ENCODE measurements at regions not wholly inside any gene's neighbourhood (a gene's known extent, or its start where the extent isn't known, plus 50 kb on each side); places are given as distances from the start of the nearest gene placed in this dataset.

DNA sequence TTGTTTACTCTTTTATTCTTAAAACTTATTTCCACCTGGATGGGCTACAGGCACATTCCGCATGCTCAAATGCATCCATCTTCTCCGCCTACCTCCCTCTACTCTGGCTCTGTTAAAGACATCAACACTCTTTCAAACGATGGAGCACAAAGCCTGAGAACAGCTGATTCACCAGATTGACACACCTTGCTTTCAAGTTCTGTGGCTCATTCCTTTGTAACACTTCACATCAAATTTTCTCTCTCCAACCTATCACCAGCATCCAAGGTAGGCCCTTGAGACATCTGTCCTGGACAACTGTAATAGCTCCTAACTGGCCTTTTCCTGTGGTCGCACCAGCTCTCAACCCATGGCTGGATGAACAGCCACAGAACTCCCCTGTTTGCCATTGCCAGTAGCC, 274.5 kb downstream of the BCL11A start:
- Mint-ChIP-seq H3K4me3 (no peak overlapping the region), H3K36me3 (ENCODE audit: low read depth) (no peaks in the 10 kb centered on the region), H3K9me3 (peaks cover 3% of the 10 kb centered on the region), H3K27me3 (no peaks in the 10 kb centered on the region), H3K4me1 (ENCODE audit: low read depth) (no peaks in the 10 kb centered on the region), H3K27ac (no peak overlapping the region)

DNA sequence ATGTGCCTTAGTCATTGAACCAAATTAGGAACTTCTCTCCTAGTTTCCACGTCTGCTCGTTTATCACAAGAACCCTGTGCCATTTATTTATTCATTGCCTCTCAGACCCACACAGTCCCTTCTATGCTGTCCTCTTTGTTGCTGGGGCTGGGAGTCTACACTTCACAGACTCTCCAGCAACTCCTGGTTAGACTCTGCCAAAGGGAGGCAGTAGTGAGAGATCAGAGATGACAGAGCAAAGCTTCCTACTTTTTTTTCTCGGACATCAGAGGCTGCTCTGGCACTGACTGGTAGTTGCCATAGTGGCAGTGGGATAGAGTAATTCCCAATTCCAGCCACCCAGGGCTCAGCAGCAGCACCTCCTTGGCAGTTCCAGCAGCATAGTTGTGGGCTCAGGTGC, 277.5 kb downstream of the BCL11A start:
- Mint-ChIP-seq H3K9me3 (peaks cover 3% of the 10 kb centered on the region), H3K27ac (no peak overlapping the region), H3K4me1 (ENCODE audit: low read depth) (no peaks in the 10 kb centered on the region), H3K27me3 (no peaks in the 10 kb centered on the region), H3K36me3 (ENCODE audit: low read depth) (no peaks in the 10 kb centered on the region), H3K4me3 (no peak overlapping the region)

DNA sequence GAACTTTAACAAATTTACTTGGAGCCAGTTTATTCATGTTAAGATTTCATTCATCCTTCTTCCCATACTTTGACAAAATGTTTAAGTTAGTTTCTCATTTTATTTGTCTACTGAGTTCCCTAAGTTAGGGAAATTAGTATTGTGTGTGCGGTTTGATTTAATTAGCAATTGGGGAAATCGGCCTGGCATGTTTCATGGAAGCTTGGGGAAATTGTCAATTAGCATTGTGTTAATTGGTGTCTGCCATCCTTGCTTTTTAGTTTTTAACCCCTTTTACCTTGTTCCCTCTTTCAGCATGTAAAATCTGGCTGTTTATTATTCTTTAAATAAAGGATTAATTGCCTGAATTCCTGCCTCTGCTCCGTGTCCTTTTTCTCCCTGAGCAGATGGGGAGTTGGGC, 279.6 kb downstream of the BCL11A start:
- peaks cover 3% of the 10 kb centered on the region for H3K9me3 Mint-ChIP-seq
- H3K4me3 Mint-ChIP-seq, result no peak overlapping the region
- no peak overlapping the region for H3K27ac Mint-ChIP-seq
- no peaks in the 10 kb centered on the region for H3K27me3 Mint-ChIP-seq
- H3K4me1 Mint-ChIP-seq (ENCODE audit: low read depth), result no peaks in the 10 kb centered on the region
- no peaks in the 10 kb centered on the region for H3K36me3 Mint-ChIP-seq (ENCODE audit: low read depth)

DNA sequence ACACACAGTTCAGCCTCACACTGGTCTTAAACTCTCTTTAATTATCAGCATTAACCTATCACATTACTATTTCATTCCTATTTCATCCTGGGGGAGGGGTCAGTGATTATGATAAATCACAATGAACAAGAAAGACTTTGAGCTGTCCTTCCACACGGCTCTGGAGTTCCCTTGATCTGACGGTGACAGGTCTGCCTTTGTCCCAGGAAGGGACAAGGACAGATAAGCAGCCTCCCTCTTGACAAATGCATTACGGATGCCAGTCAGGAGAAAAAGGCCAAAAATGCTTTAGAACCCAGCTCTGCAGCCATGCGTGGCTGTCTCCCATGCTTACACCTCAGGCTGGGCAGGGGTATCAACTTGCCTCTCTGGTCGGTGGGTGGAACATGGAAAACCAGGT, 281.7 kb downstream of the BCL11A start:
- H3K4me1 Mint-ChIP-seq (ENCODE audit: low read depth), result no peaks in the 10 kb centered on the region
- H3K27ac Mint-ChIP-seq, result no peak overlapping the region

DNA sequence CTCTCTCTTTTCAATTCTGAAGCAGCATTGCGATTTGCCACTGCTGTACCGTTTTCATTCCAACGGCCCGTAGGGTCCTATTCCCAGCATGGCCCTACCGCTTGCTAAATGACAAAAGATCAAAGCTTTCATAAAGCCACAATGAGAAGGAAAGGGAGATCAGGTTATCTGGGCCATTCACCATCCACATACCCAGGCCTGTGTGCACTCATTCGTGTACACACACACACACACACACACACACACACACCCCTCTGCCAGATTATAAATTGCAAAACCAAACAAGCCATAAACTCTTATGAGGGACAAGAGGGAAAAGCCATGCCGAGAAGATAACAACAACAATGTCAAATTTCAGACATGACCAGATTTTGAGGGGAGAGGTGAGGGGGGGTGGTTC, 282.3 kb downstream of the BCL11A start:
- no peak overlapping the region for H3K4me3 Mint-ChIP-seq
- H3K27me3 Mint-ChIP-seq, result no peaks in the 10 kb centered on the region
- H3K27ac Mint-ChIP-seq, result no peak overlapping the region
- peaks cover 3% of the 10 kb centered on the region for H3K9me3 Mint-ChIP-seq
- H3K4me1 Mint-ChIP-seq (ENCODE audit: low read depth), result no peaks in the 10 kb centered on the region
- no peaks in the 10 kb centered on the region for H3K36me3 Mint-ChIP-seq (ENCODE audit: low read depth)

More for the DNA sequence above, 281.7 kb downstream of the BCL11A start:
- Mint-ChIP-seq H3K36me3 (ENCODE audit: low read depth) (no peaks in the 10 kb centered on the region), H3K27me3 (no peaks in the 10 kb centered on the region), H3K4me3 (no peak overlapping the region), H3K9me3 (peaks cover 3% of the 10 kb centered on the region)

DNA sequence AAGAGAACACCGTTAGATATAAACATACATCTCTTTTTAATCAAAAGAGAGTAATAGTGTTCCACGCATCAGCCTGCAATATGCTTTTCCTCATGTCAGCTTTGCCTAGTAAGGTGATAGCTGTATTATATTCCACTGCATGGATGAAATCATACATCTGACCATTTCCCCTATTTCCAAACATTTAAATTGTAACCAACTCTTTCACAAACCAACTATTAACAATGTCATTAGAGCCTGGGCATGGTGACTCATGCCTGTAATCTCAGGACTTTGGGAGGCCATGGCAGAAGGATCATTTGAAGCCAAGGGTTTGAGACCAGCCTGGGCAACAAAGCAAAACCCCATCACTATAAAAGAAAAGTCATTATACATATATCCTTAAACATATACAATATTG, 284.8 kb downstream of the BCL11A start:
- no peak overlapping the region for H3K4me3 Mint-ChIP-seq
- no peak overlapping the region for H3K27ac Mint-ChIP-seq
- no peaks in the 10 kb centered on the region for H3K36me3 Mint-ChIP-seq (ENCODE audit: low read depth)
- no peaks in the 10 kb centered on the region for H3K27me3 Mint-ChIP-seq
- no peaks in the 10 kb centered on the region for H3K9me3 Mint-ChIP-seq
- H3K4me1 Mint-ChIP-seq (ENCODE audit: low read depth), result no peaks in the 10 kb centered on the region

DNA sequence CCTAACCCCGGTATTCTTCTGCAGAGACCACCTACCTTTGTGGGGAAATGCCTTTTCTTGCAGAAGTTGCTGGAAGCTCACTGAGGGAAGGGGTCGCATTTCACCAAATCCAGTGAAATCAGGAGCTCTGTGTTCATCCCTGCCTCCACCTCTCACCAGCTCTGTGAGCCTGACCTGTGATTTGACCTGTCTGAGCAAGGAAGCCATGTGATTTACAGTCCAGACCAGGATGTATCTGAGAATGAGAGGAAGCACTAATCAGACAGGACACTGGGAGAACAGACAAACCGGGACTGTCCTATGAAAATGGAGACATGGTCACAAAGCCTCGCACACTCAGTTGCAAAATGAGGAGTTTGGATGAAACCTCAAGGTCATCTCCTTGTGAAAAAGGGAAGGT, 285.4 kb downstream of the BCL11A start:
- Mint-ChIP-seq H3K4me3 (no peak overlapping the region), H3K36me3 (ENCODE audit: low read depth) (no peaks in the 10 kb centered on the region), H3K4me1 (ENCODE audit: low read depth) (no peaks in the 10 kb centered on the region), H3K27ac (no peak overlapping the region), H3K27me3 (no peaks in the 10 kb centered on the region), H3K9me3 (no peaks in the 10 kb centered on the region)

DNA sequence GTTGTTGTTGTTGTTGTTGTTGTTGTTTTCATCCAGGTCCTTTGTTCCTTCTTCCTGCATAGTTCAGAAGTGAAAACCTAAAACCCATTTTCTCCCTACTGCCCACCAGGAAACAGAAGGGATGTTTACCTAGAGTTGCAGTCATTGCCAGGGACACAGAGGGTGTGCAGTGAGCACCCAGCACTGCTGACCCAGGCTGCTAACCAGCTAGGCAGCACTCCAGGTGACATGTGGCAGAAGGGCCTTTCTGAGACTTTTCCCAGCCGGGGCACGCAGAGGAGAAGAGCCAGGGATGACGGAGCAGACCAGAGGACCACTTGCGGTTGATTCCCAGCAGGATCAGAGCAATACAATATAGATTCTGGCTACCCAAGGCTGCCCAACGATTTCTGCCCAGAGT, 286.3 kb downstream of the BCL11A start:
- Mint-ChIP-seq H3K27ac (no peak overlapping the region), H3K27me3 (no peaks in the 10 kb centered on the region), H3K4me3 (no peak overlapping the region), H3K4me1 (ENCODE audit: low read depth) (no peaks in the 10 kb centered on the region), H3K9me3 (no peaks in the 10 kb centered on the region), H3K36me3 (ENCODE audit: low read depth) (no peaks in the 10 kb centered on the region)

DNA sequence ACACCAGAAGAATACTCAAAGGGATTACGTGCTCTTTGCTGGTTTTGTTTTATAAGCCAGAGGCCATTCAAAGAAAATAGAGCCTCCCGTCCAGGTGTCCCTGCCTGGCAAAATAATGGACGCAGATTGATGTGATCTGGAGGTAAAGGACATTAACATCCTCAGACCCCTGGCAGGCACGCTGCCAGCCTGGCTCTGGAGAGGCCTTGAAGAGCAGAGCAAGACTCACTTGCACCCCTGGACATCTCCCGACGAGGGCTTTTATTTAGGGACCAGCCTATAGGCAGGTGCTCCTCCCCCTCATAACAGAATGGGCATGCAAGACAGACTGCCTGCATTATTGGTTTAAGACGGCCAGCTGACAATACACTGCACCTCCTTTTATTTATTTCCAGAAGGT, 291.3 kb downstream of the BCL11A start:
- no peaks in the 10 kb centered on the region for H3K27me3 Mint-ChIP-seq
- no peaks in the 10 kb centered on the region for H3K9me3 Mint-ChIP-seq
- H3K36me3 Mint-ChIP-seq (ENCODE audit: low read depth), result no peaks in the 10 kb centered on the region
- no peaks in the 10 kb centered on the region for H3K4me1 Mint-ChIP-seq (ENCODE audit: low read depth)
- H3K4me3 Mint-ChIP-seq, result no peak overlapping the region
- H3K27ac Mint-ChIP-seq, result no peak overlapping the region

DNA sequence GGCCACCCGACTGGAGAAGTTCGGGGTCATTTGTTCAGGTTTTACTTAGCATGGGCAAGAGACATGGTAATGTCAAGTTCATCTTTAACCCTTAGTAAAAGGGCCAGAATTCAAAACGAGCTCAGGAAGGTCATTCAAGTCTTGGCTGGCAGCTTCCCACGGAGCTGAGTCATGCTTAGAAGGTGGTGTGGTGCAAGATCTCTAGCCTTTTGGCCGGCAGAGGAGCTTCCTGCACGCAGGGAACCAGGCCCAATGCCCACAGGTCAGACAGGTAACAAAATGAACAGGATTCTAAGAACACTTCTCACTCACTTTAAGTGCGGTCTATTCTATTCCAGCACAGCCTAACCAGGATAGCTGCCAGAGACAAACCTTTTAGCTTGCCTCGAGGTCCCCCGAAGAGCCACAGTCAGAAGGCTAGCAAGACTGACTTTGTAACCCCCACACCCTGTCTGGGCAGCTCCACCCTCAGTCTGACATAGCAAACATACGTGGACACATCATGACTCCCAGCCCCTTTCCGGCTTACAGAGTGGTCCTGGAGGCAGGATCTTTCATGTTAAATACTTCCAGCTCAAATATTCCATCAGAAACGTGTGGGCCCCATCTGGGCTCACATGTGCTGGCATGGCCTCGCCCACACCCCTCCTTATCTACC, 292.7 kb downstream of the BCL11A start:
- Mint-ChIP-seq H3K9me3 (no peaks in the 10 kb centered on the region), H3K4me1 (ENCODE audit: low read depth) (no peaks in the 10 kb centered on the region), H3K36me3 (ENCODE audit: low read depth) (no peaks in the 10 kb centered on the region), H3K4me3 (no peak overlapping the region), H3K27ac (no peak overlapping the region), H3K27me3 (no peaks in the 10 kb centered on the region)

DNA sequence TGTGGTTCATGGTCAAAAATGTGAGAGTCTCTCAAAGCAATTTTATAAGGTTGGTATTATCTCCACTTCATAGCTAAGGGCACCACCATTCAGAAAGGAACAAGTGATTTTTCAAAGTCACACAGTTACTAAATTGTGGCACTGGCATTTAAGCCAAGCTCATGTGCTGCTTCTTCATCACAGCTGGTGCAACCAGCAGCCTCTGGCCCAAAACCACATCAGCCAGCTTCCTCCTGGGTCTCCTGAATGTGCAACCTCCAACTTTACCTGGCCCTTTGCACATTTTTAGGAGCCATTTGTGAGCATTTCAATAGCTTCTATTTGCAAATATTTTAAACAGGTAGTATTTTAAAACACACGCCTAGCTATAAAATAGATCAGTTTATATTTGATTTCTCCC, 293.7 kb downstream of the BCL11A start:
- H3K27ac Mint-ChIP-seq, result no peak overlapping the region
- H3K9me3 Mint-ChIP-seq, result no peaks in the 10 kb centered on the region
- H3K4me1 Mint-ChIP-seq (ENCODE audit: low read depth), result no peaks in the 10 kb centered on the region

DNA sequence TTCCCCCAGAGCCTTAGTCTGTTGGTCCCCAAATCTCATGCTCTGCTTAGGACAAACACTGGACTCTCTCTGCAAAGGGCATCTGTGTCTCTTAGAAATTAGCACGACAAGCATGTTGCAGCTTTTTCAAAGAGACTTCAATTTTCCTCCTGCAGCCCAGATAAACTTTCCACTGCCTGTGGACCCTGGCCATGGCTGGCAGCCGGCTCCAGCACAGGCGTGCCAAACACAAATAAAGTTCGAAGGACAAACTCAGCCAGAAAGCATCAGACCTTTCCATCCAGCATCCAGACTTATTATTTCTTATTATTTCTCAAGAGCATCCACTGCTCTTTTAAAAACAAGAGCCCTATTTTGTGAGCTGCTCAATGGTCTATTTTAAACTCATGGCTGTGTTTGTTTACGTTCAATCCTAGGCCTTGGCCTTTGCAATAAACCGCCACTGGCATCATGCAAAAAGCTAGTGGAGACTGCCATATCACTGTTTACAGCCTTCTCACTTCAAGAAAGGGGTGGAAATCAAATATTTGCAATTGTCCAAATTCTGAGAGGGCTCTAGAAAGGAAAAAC, 300.8 kb downstream of the BCL11A start:
- Mint-ChIP-seq H3K27ac (no peak overlapping the region), H3K27me3 (no peaks in the 10 kb centered on the region), H3K4me3 (no peak overlapping the region), H3K4me1 (ENCODE audit: low read depth) (no peaks in the 10 kb centered on the region), H3K36me3 (ENCODE audit: low read depth) (no peaks in the 10 kb centered on the region), H3K9me3 (no peaks in the 10 kb centered on the region)

More for the DNA sequence above, 293.7 kb downstream of the BCL11A start:
- no peaks in the 10 kb centered on the region for H3K27me3 Mint-ChIP-seq
- H3K36me3 Mint-ChIP-seq (ENCODE audit: low read depth), result no peaks in the 10 kb centered on the region
- H3K4me3 Mint-ChIP-seq, result no peak overlapping the region

DNA sequence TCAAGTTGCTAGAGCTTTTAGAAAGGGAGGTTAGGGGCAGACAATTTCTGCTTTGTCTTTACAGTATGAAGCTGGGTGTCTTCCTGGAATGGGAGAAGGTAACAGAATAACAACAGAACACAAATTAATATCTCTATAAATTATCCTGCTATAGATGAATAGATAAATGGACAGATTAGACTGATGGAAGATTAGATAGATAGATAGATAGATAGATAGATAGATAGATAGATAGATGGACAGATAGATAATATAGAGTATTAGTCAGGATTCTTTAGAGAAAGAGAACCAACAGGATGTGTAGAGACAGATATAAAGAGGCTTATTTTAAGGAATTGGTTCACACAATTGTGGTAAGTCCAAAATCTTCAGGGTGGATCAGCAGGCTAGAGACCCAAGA, 302.2 kb downstream of the BCL11A start:
- Mint-ChIP-seq H3K4me1 (ENCODE audit: low read depth) (no peaks in the 10 kb centered on the region), H3K9me3 (no peaks in the 10 kb centered on the region), H3K36me3 (ENCODE audit: low read depth) (no peaks in the 10 kb centered on the region), H3K4me3 (no peak overlapping the region), H3K27ac (no peak overlapping the region), H3K27me3 (no peaks in the 10 kb centered on the region)

DNA sequence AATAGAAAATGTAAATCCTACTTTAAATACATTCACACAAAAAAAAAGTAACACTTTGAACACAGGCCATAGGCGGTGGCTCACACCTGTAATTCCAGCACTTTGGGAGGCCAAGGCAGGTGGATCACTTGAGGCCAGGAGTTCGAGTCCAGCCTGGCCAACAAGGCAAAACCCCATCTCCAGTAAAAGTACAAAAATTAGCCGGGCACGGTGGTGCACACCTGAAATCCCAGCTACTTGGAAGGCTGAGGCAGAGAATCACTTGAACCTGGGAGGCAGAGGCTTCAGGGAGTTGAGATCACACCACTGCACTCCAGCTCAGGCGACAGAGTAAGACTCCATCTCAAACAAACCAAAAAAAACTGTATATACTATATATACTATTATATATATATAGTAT, 303.6 kb downstream of the BCL11A start:
- Mint-ChIP-seq H3K27me3 (peaks cover under 1% of the 10 kb centered on the region), H3K4me1 (ENCODE audit: low read depth) (no peaks in the 10 kb centered on the region), H3K9me3 (no peaks in the 10 kb centered on the region), H3K27ac (no peak overlapping the region), H3K4me3 (no peak overlapping the region), H3K36me3 (ENCODE audit: low read depth) (no peaks in the 10 kb centered on the region)

DNA sequence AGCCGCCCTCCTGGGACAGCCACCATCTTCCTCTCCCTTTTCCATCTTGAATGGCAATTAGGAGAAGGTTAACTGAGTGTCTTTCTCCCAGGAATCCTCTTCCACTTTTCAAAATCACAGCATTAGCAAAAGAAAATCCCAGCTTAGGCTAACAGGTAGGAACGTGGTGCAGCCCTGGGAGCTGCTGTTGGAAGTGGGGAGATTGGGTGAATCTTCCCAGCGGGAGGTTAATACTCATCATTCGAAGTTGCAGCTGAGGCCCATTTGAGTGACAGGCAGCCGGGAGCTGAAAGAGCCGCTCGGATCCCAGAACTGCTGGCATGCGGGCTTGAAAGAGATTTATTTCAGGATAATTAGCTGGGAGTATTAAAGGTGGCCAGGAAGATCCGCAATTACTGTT, 306.0 kb downstream of the BCL11A start:
- no peaks in the 10 kb centered on the region for H3K36me3 Mint-ChIP-seq (ENCODE audit: low read depth)
- no peaks in the 10 kb centered on the region for H3K9me3 Mint-ChIP-seq
- no peak overlapping the region for H3K4me3 Mint-ChIP-seq
- no peak overlapping the region for H3K27ac Mint-ChIP-seq
- peaks cover 4% of the 10 kb centered on the region for H3K27me3 Mint-ChIP-seq
- no peaks in the 10 kb centered on the region for H3K4me1 Mint-ChIP-seq (ENCODE audit: low read depth)

DNA sequence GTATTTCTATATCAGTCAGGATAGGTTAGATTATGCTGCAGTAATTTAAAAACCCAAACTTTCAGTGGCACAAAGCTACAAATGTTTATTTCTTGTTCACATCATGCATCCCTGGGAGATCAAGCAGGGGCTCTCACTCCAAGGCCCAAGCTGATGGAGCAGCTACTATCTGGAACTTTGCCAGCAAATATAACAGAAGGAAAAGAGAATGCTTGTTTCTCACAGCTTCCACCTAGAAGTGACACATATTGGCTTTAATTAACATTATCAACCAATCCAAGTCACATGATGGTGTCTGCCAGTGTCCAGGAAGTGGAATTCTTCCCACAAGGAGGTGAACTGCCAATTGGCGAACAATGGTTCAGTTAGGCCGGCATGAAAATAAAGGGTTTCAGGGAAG, 306.9 kb downstream of the BCL11A start:
- no peaks in the 10 kb centered on the region for H3K4me1 Mint-ChIP-seq (ENCODE audit: low read depth)
- H3K36me3 Mint-ChIP-seq (ENCODE audit: low read depth), result no peaks in the 10 kb centered on the region
- no peak overlapping the region for H3K27ac Mint-ChIP-seq
- no peak overlapping the region for H3K4me3 Mint-ChIP-seq
- H3K9me3 Mint-ChIP-seq, result no peaks in the 10 kb centered on the region
- H3K27me3 Mint-ChIP-seq, result peaks cover 4% of the 10 kb centered on the region
